ENCODE measurements at regions not wholly inside any gene's neighbourhood (a gene's known extent, or its start where the extent isn't known, plus 50 kb on each side); places are given as distances from the start of the nearest gene placed in this dataset.

- ATAC-seq (ENCODE audit: low read depth) = no peak
- no peak overlapping the region for H3K14ac ChIP-seq (replicated peaks; ENCODE audit: low read depth, low read length)
- ChIA-PET CTCF (no interaction called here), POLR2A (ENCODE audit: unreplicated experiment) (no interaction called here)
- H4K5ac ChIP-seq (ENCODE audit: low read depth, low read length) = no peak overlapping the region
- H3K9me3 ChIP-seq (ENCODE audit: control insufficient read depth, insufficient read depth, low read length) = no peaks in the 10 kb centered on the region
- H3K4me3 ChIP-seq (ENCODE audit: insufficient read depth, low read depth, low read length) = no peak overlapping the region
- H3K9me1 ChIP-seq (ENCODE audit: insufficient read depth, low read length) = peaks cover 6% of the 10 kb centered on the region; the same call in 1 of the 2 replicates
- no peak overlapping the region for H3K4me2 ChIP-seq (ENCODE audit: low read depth, low read length)
- no peaks in the 10 kb centered on the region for H3K27me3 ChIP-seq (ENCODE audit: control insufficient read depth, insufficient read depth, low read length)
- H3K56ac ChIP-seq (ENCODE audit: extremely low read depth, insufficient read depth, low read length) = no peak overlapping the region
- H3K79me1 ChIP-seq (ENCODE audit: low read depth in 1 of 2, low read length in 2 of 2) = peaks cover 8 to 16% of the 10 kb centered on the region in 2 experiments; a peak in 3 of 4 replicates
- intact Hi-C loops (cut with micrococcal nuclease) (no loop called here), in situ Hi-C loops (cut with MboI; ENCODE audit: low sequenced_read_pairs) (no loop called here), dilution Hi-C loops (cut with HindIII; ENCODE audit: low sequenced_read_pairs, unreplicated experiment) (no loop called here)
- no peak overlapping the region for H4K8ac ChIP-seq (ENCODE audit: low read depth in 2 of 2, low read length in 2 of 2)
- no peaks in the 10 kb centered on the region for H3K36me3 ChIP-seq (ENCODE audit: control insufficient read depth, insufficient read depth, low read length)
- H3K9ac ChIP-seq (ENCODE audit: low read depth, low read length) = no peak overlapping the region
- no peak overlapping the region for H2AK5ac ChIP-seq (ENCODE audit: low read depth, low read length)
- no peak overlapping the region for H4K91ac ChIP-seq (ENCODE audit: insufficient read depth, low read depth, low read length)
- H3K23ac ChIP-seq (ENCODE audit: low read depth, low read length) = no peak overlapping the region
- H3K18ac ChIP-seq (ENCODE audit: low read depth, low read length) = no peak overlapping the region
- no peak overlapping the region for H2AK9ac ChIP-seq (replicated peaks; ENCODE audit: low read depth, low read length, poor library complexity)
- H3K4me1 ChIP-seq (ENCODE audit: control insufficient read depth, insufficient read depth, low read length) = 0 out of 2 replicates have a peak, but pooled peaks cover 1% of the 10 kb centered on the region
- DNase-seq = no peak
- no CpG with 5 or more reads among the region's 4 CpGs for WGBS, 2 experiments (ENCODE audit: extremely low coverage in 2 of 2, insufficient read length in 1 of 2)
- H3K27ac ChIP-seq (ENCODE audit: insufficient read depth, low read length) = no peak overlapping the region
- no peak overlapping the region for H3K4ac ChIP-seq (ENCODE audit: low read depth, low read length)
- no peak overlapping the region for H2BK20ac ChIP-seq (ENCODE audit: low read depth, low read length)
- no peak overlapping the region for H2BK120ac ChIP-seq (ENCODE audit: low read depth, low read length)
- H2BK5ac ChIP-seq (ENCODE audit: low read depth, low read length, poor library complexity, severe bottlenecking) = no peak overlapping the region
- no peaks in the 10 kb centered on the region for H4K20me1 ChIP-seq (ENCODE audit: insufficient read depth, low read length)
- no peak overlapping the region for H2AFZ ChIP-seq (replicated peaks; ENCODE audit: low read length, poor library complexity)
- BruUV-seq (replicated peaks) = no TSS peak
- H2BK15ac ChIP-seq (ENCODE audit: low read depth, low read length) = no peak overlapping the region
- TF ChIP-seq CHD1 (IDR thresholded peaks at IDR 0.05; ENCODE audit: low read depth, low read length) (no peak), CTCF (conservative IDR thresholded peaks at IDR 0.05; ENCODE audit: low read depth, low read length) (no peak), MAFK (IDR thresholded peaks at IDR 0.05; ENCODE audit: low read depth, low read length) (no peak)
These were observed 239.1 kb downstream of the KLF12 start for GRCh38 chr13:73894995-73895571.
